ENCODE measurements at regions not wholly inside any gene's neighbourhood (a gene's known extent, or its start where the extent isn't known, plus 50 kb on each side); places are given as distances from the start of the nearest gene placed in this dataset.
"Not testable (repeated sequence)": the region's sequence is repeated elsewhere in the genome, so short reads cannot be mapped to it uniquely, and the experiment has no call there.

DNA sequence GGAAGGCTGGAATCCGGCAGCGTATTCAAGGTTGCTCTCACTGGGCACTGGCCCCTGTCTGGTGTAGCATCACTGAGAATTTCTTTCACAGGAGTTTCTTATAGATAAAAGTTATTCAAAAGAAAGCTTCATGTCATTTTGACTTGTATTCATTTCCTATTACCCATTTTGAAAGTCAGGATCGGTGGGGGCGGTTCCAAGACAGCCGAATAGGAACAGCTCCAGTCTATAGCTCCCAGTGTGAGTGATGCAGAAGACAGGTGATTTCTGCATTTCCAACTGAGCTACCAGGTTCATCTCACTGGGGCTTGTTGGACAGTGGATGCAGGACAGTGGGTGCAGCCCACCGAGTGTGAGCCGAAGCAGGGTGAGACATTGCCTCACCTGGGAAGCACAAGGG lies 51.5 kb upstream of the CDC42EP3 start:
- not testable (repeated sequence) for DNase-seq (ENCODE audit: low spot score)

DNA sequence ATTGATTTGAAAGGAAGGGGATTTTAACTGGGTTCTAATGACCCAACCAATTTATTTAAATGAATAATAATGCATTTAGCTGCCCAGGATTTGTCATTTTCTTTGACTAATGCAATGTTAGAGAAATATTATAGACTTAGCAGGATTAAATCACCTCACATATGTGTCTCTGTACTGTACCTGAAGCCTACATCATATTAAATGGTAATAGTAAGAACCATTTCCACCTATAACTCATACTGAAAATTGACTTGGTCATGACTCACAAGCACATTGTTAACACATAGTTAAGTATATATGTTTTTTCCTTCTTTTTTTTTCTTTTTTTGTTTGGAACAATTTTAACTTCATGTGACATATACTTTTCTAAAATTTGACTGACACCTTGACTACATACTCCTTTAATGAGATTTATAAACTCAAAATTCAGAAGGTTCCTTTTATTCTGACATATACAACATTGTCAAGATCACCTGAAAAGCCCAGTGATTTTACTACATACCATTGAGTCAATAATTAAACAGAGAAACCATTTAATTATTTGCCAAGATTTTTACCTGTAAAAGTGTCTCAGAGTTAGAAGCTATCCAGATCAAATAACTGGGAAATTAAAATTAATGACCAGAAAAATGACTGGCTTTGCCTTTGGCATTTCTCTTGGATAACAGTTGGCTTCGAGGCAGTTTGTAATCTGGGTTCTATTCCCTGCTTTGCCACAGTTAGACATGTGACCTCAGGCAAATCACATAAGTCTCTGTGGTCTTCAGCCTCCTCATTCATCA lies 58.8 kb upstream of the CDC42EP3 start:
- DNase-seq (ENCODE audit: low spot score), result peak; percentile 52

DNA sequence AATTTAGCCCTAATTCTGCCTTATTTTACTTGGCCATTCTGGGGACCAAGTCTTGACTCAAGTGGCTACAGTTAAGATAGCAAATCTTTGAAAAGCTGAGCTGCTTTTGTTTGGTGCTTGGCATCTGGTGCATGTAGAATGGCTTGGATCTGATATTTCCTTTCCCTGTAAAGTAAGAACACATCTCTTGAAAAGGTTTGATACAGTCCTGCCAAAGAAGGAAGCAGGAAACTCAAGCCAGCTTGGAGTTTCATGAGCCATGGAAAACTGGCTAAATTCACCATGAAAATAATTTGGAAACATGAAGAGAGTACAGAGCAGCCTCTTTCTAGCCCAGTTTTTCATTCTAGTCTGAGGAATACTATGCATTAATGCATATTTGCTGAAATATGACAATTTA lies 61.0 kb upstream of the CDC42EP3 start:
- DNase-seq (ENCODE audit: low spot score), result not testable (repeated sequence)

DNA sequence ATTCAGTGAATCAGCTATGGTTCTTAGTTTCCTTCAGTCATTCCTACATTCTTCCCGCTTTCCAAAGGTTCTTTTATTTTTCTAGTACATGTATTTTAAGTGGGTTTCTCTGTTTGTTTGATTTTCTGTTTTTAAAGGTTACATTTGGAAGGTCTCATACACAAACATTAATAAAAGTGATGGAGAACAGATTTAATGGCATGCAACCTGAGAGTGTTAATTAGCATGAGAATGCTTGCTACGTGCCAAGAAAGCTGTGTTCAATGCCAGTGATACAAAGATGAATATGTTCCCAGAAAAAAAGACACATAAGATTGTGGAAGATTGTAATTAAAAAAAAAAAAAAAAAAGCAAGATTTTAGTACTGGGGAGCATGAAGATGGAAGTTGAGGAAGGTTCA lies 61.8 kb upstream of the CDC42EP3 start:
- no peak for DNase-seq (ENCODE audit: low spot score)

DNA sequence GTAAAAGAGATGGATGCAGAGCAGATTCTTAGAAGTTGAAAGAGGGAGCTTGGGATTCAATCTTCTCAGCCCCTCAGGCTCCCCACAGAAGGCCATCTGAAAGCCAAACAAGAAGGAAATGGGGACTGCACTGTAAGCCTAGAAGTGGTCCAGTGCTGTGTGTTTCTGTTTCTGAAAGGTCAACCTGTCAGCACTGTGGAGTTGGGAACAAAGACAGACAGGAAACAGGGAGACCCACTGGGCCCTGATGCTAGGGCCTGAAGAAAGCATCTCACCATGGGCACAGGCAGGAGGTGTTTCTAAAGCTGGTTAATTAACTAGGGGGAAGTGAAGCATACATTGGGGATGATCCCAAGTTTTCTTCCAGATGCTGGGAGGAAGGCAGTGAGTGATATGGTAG lies 62.5 kb upstream of the CDC42EP3 start:
- not testable (repeated sequence) for DNase-seq (ENCODE audit: low spot score)

DNA sequence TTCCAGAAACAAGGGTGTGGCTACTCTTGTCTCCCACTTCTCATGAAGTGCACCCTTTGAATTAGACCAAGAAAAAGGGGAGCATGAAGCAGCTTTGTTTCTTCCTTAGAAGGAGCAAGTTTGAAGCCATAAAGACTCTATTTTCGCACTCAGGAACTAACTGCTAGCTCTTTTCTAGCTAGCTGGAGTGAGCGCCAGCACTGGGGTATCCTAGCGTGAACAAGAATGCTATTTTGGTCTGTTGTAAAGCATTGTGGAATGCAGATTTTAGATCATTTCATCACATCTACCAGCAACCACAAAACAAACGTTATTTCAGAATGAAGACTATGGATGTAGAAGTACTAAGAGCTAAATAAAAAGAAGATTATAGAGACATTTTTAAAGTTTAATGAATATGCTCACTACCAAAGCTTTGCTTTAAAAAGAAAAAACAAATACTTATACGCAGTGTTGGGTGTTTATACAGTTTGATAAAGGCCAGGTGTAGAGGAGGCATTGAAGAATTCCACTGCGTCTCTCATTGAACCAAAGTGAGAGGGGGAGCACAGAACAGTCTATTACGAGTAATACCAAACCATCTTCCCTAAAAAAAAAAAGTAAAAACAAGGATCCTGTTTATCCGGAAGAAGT lies 63.6 kb upstream of the CDC42EP3 start:
- DNase-seq (ENCODE audit: low spot score), result not testable (repeated sequence)

DNA sequence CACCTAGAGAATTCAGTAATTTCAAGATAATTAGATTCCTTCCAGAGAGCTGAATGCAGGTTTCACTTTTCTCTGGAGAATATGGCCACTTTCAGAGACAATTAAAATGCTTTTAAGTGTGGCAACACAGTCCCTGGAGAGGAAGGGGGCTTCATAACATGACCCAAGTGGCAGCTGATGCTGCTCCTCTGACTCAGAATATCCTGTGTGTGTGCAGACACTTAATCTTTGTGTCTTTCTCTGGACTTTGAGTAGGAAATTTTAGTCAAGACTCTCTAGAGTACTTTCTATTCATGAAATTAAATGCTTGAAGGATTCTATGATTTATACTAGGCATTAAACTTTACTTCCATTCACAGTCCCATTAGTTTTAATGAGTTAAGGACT lies 64.1 kb upstream of the CDC42EP3 start:
- not testable (repeated sequence) for DNase-seq (ENCODE audit: low spot score)

DNA sequence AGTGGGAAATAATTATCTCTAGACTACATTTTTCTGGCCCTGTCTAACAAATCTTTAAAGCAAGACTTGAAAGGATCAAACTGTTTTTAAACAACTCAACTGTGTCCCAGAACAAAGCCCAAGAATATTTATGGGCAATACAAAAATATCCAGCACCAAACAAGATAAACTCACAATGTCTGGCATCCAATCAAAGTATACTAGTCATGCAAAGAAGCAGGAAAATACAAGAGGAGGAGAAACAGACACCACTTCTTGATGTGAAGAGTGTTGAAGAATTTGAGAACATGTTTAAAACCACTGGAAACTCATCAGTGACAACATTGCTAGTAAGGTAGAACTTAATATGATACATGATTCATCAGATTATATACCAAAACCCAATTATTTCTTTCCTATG lies 66.1 kb upstream of the CDC42EP3 start:
- DNase-seq (ENCODE audit: low spot score), result no peak

DNA sequence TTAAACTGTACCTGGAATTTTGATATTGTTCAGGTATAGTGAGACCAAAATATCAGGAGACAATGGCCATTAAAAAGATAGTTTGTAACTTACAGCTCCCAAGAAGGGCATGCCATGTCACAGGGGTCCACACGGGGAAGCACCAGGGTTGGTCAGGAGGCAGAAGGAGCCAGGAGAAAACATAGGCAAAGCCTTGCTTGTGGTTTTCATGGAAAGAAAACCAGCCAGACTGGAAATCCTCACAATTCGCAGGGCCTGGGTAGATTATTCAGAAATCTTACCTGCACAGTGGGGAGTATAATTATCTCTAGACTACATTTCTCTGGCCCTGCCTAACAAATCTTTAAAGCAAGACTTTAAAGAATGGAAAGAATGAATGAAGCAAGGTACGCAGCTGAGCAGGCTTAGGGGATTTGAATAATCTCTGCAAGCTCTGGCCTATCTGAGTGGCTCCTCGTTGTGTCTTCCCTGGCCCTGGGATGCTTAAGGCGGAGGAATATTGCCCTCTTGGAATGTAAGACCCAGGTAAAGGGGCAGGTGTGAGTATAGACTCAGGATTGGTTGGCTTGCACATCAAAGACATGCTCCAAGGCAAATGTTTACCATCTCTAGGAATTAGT lies 66.9 kb upstream of the CDC42EP3 start:
- no peak for DNase-seq (ENCODE audit: low spot score)

DNA sequence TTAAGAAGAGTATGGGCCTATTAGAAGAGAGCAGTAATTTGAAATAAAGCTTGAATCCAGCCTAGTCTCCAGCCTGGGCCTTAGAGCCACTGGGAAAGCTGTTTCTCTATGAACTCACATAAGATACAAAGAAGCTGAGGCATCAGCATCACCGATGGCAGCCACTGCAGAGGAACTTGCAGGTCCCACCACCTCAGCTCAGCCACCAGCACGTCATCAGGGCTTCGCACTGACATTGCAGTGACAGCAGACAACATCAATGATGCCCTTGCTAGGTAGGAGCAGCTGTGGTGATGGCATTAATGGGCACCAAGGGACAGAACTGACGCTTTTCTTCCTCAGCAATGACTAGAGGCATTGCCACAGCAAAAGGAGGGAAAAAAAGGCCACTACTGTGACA lies 67.7 kb upstream of the CDC42EP3 start:
- no peak for DNase-seq (ENCODE audit: low spot score)

DNA sequence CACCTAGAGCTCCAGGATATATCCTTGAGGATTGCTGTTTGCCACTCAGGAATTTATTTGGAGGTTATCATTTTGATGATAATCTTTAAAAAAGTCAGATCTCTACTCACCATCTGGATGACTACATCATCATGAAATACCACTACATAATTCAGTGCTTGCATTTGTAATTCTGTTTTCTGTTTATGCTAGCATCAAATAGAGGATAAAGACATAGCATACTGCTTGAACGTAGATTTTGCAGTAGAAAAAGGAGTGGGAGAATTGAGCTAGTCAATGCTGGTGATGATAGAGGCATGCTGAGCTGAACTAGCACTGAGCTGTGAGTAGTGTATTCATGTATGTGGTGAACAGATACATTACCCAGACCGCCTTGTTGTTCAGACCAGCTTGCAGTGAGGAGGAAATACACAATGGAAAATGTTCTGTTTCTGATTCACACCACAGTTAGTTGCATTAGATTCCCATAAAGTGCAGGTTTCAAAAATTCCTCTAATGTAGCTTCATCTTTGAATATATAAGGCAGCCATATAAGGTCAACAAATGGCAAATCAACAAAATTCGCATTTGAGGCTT lies 68.8 kb upstream of the CDC42EP3 start:
- no peak for DNase-seq (ENCODE audit: low spot score)

DNA sequence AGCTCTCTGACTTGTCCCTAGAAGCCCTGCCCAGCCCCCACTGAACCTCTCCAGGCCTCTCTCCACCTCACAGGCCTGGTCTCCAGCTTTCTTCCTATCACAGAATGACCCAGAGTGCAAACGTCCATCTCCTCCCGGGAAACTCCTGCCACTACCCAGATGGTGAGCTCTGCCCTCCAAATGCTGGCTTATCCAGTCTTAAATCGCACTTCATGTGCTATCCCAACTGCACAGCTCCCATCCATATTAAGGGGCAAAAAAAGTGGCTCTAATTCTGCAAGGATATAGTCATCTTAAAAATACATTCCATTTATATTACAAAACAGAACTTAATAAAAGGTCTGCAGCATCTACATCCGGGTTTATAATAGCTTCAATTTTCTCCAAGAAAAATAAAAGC lies 70.8 kb upstream of the CDC42EP3 start:
- DNase-seq (ENCODE audit: low spot score), result no peak

DNA sequence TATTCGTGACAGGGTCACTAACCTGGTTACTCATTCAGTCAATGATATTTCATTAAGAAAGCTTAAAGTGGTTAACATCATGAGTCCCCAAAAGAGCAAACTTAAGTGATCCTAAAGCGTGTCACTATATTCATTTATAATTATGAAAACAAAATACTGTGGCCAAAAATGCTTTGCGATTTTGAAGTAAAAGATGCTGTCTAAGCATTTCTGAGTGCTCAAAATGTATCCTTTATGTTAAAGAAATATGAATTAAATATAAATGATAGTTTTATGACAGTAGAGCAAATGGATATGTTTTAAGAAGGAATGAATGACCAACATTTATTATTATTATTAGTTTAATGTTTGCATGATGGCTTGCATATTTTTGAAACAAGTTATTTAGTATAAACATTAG lies 72.6 kb upstream of the CDC42EP3 start:
- DNase-seq (ENCODE audit: low spot score), result no peak

DNA sequence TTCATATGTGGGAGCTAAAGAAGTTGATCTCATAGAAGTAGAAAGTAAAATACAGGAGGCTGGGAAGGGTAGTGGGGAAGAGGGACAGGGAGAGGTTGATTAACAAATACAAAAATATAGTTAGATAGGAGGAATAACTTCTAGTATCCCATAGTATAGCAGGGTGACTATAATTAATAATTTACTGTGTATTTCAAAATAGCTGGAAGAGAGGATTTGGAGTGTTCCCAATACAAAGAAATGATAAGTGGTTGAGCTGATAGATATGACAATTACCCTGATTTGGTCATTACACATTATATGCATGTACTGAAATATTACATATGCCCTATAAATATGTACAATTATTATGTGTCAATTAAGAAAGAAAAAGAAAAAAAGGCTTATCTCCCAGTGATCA lies 73.5 kb upstream of the CDC42EP3 start:
- DNase-seq (ENCODE audit: low spot score), result not testable (repeated sequence)

DNA sequence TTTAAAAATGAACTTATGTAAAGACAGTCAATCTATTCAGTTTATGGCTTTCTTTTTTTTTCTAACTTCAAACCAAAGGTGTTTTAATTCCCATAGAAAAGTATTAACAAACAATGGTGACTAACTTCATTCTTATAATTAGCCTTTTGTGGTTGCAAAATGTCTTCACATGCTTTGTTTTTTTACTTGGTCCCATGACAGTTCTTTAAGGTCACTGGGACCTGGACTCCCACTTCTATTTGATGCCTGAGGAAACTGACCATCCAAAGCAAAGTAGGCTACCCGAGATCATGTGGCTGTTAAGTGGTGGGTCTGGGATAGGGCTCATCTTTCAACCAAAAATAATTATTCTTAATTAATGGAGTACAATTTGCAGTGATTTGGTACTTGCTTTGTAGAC lies 74.6 kb upstream of the CDC42EP3 start:
- DNase-seq (ENCODE audit: low spot score), result not testable (repeated sequence)

DNA sequence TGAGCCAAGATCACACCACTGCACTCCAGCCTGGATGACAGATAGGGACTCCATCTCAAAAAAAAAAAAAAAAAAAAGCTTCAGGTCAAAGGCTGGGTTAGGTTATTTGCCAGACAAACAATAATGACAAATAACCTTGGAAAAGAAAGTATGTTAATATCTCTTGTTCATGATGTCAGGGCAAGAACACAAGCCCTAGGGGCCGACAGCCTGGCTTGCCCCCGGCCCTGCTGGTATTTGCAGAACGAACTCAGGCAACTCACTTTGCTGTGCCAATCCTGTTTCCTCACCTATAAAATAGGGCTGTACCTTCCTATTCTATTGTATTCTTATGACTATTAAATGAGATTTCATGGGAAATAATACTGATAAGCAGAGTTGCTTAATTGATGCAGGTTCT lies 75.4 kb upstream of the CDC42EP3 start:
- DNase-seq (ENCODE audit: low spot score), result no peak

DNA sequence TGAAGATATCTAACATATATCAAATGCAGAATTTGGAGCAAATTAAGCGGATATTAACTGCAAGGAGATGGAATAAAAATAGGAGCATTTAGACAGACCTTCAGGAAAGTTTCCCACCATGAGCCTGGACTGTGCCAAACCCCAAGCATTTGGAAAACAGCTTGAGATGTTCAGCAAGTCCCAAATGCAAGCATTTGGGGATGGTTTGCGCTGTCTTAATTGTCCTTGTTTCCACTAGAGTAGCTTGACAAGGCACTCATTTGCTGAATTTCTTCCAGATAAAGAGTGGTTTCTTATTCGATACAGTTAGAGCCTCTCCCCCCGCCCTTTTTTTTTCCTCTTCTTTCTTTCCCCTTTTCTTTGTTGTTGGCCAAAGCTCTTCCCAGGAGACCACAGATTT lies 77.1 kb upstream of the CDC42EP3 start:
- DNase-seq (ENCODE audit: low spot score), result no peak

DNA sequence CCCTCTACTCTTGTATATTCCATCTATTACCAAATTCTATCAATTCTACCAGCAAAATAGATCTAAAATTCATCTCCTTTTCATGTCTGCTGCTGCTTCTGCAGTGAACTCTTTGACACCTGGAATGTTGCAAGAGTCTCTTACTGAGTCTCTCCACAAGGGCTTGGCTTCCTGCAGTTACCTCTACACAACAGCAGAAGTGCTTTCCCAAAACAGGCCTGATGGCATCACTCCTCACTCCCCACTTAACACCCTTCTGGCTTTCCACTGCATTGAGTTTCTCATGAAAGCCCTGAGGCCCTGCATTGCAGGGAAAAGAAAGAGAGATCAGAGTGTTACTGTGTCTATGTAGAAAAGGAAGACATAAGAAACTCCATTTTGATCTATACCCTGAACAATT lies 78.8 kb upstream of the CDC42EP3 start:
- DNase-seq (ENCODE audit: low spot score), result not testable (repeated sequence)

DNA sequence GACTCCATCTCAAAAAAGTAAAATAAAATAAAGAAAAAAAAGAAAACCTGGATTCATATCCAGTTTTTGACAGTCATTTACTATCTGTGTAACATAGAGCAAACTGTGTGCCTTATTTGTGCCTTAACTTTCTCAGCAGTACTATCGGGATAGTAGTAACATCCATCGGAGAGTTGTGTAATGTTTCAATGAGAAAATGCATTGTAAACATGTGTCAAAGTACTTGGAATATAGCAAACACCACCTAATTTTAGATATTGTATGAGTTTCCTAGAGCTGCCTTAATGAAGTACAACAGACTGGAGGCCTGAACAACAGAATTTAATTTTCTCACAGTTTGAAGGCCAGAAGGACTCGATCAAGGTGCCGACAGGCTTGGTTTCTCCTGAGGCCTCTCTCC lies 81.3 kb upstream of the CDC42EP3 start:
- no peak for DNase-seq (ENCODE audit: low spot score)

DNA sequence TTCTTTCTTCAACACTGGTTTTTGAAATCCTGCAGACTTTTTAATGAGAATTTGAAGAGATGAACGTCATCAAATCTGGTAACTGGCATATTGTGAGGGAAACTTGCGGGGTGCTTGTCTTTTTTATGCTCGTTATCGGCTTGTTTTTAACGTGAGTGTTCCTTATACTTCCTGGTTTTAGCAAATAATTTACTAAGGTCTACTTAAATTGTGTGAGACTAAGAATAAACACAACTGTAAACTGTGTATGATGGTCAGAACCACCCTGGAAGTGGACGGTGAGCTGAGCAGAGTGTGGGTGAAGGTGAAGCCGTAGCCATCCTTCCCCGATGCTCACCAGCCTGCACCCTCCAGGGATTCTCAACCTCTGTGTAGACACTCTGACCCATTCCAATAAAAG lies 82.3 kb upstream of the CDC42EP3 start:
- DNase-seq (ENCODE audit: low spot score), result peak; percentile 58

DNA sequence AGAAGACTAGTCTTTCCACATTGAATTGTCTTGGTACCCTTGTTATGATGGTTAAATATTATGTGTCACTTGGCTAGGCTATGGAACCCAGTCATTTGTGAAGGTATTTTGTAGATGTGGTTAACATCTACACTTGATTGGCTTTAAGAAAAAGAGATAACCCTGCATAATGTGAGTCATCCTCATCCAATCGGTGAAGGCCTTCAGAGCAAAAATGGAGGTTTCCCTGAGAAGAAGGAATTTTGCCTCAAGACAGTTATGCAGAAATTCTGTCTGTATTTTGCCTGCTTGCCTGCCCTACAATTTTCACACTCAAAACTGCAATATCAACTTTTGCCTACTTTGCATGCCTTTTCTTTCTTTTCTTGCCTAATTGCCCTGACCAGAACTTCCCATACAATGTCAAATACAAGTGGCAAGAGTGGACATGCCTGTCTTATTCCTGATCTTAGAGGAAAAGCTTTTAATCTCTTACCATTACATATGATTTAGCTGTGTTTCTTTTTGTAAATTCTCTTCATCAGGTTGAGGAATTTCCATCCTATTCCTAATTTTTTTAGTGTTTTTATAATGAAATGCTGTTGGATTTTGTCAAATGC lies 84.6 kb upstream of the CDC42EP3 start:
- not testable (repeated sequence) for DNase-seq (ENCODE audit: low spot score)

DNA sequence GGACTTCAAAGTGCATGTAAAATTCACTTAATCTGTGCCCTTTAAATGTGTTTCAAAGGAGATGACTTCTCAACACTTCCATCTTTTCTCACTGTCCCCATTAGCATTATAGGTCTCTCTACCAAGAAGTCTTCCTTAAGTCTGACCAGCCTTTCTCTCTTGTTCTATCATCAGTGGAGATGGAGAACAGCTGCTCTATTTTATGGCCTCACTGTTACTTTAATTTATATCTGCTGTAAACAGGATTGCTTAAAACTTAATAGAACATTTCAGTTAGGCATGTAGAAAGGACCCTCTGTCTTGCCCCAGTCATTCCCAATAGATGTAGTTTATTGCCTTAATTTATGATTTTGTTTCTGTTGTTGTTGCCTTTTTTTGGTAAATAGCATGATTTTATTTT lies 86.0 kb upstream of the CDC42EP3 start:
- not testable (repeated sequence) for DNase-seq (ENCODE audit: low spot score)
